Naive thymus-derived CD4-positive, alpha-beta T cell (primary cell): ENCODE measurements at regions not wholly inside any gene's neighbourhood (a gene's known extent, or its start where the extent isn't known, plus 50 kb on each side); places are given as distances from the start of the nearest gene placed in this dataset.

Experiments
- ATAC-seq: fragments of 150-1000 bp; cut with Tn5 transposase; 2 replicates; pipeline ENCODE4 v1.10.0; 2021; ENCODE audit warnings: mild to moderate bottlenecking, moderate library complexity
- CTCF ChIA-PET: fragments of 350-600 bp; sonication (Branson Sonifier 250); formaldehyde crosslinking; loops from one replicate; lab custom pipeline; 2021; ENCODE audit warnings: antibody characterized with exemption; lab: Charles Lee
- POLR2A ChIA-PET: fragments of 350-600 bp; sonication (Branson Sonifier 250); formaldehyde crosslinking; loops from one replicate; lab custom pipeline; 2021; ENCODE audit warnings: antibody characterized with exemption, inconsistent platforms; lab: Charles Lee
- DNase-seq, 9 donors: peaks; one replicate each; pipeline versions ENCODE4 v3.0.0 to v3.0.0-alpha.2; 2020 to 2022; ENCODE audit warnings: mixed read lengths in 1 of 9
- H3K27ac ChIP-seq: one replicate; pipeline ENCODE4 v1.7.0; 2013; ENCODE audit warnings: mild to moderate bottlenecking, low read depth, low read length, moderate library complexity
- H3K27me3 ChIP-seq, 2 donors: one replicate each; pipeline ENCODE4 v1.7.0; 2013; ENCODE audit warnings: low read length in 2 of 2, mild to moderate bottlenecking in 2 of 2, moderate library complexity in 2 of 2; ENCODE audit not compliant: control insufficient read depth in 2 of 2, insufficient read depth in 2 of 2
- H3K36me3 ChIP-seq, 3 experiments: 1 replicate in 2 of 3; 2 replicates in 1 of 3; pipeline ENCODE4 v1.7.0; 2013; ENCODE audit warnings: low read length in 3 of 3, mild to moderate bottlenecking in 3 of 3, moderate library complexity in 1 of 3; ENCODE audit not compliant: insufficient read depth in 3 of 3, control insufficient read depth in 2 of 3
- H3K4me1 ChIP-seq, 2 donors: one replicate each; pipeline ENCODE4 v1.7.0; 2013; ENCODE audit warnings: low read length in 2 of 2, mild to moderate bottlenecking in 2 of 2, moderate library complexity in 1 of 2; ENCODE audit not compliant: control insufficient read depth in 2 of 2, insufficient read depth in 2 of 2
- H3K4me3 ChIP-seq: 2 replicates; pipeline ENCODE4 v1.7.0; 2013; ENCODE audit warnings: mild to moderate bottlenecking, low read length
- H3K9me3 ChIP-seq, 3 experiments: 1 replicate in 2 of 3; 2 replicates in 1 of 3; pipeline ENCODE4 v1.7.0; 2013; ENCODE audit warnings: low read length in 3 of 3; ENCODE audit not compliant: control insufficient read depth in 2 of 3
- H3K27ac Mint-ChIP-seq, 9 donors: one replicate each; pipeline ENCODE4 v1.8.0; 2020 to 2022; ENCODE audit warnings: mixed read lengths in 9 of 9, mild to moderate bottlenecking in 8 of 9, moderate library complexity in 5 of 9, inconsistent platforms in 2 of 9
- H3K27me3 Mint-ChIP-seq, 5 donors: one replicate each; pipeline ENCODE4 v1.8.0; 2021 to 2022; ENCODE audit warnings: mixed read lengths in 5 of 5, mild to moderate bottlenecking in 1 of 5
- H3K36me3 Mint-ChIP-seq, 5 donors: one replicate each; pipeline ENCODE4 v1.8.0; 2020 to 2022; ENCODE audit warnings: mixed read lengths in 5 of 5, mild to moderate bottlenecking in 3 of 5, inconsistent platforms in 1 of 5
- H3K4me1 Mint-ChIP-seq, 7 donors: one replicate each; pipeline ENCODE4 v1.8.0; 2020 to 2022; ENCODE audit warnings: mixed read lengths in 7 of 7, mild to moderate bottlenecking in 3 of 7, inconsistent platforms in 1 of 7
- H3K4me3 Mint-ChIP-seq, 10 donors: one replicate each; pipeline ENCODE4 v1.8.0; 2020 to 2022; ENCODE audit warnings: mild to moderate bottlenecking in 10 of 10, mixed read lengths in 10 of 10, moderate library complexity in 6 of 10, inconsistent platforms in 2 of 10
- H3K9me3 Mint-ChIP-seq, 11 donors: one replicate each; pipeline ENCODE4 v1.8.0; 2020 to 2022; ENCODE audit warnings: mixed read lengths in 11 of 11, mild to moderate bottlenecking in 4 of 11, inconsistent platforms in 1 of 11, moderate library complexity in 1 of 11
- intact Hi-C, 2 donors: fragments of 100-400 bp; cut with micrococcal nuclease; formaldehyde crosslinking; loops; one replicate each; pipeline ENCODE4 v1.15.1; 2023

DNA sequence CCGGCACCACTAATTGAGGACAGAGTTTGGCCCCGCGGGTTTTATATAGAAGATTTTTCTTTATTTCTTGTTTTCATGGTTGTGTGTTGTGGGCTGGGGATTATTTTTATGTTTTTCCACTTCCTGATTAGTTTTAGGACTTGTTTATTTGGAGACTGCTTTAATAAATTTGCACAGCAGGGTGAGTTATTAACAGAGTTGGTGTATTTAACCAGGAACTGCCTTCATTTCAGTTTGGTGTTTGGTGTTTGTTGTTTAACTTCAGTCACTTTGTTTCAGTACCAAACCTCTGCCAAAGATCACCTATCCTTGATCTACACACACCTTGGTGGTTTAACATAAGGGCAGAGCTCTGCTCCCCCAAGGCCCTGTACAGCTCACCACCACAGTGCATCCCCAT lies 103.5 kb upstream of the LMO4 start:
- H3K4me3 Mint-ChIP-seq = no peak overlapping the region
- ChIA-PET CTCF (no interaction called here), POLR2A (no interaction called here)
- DNase-seq (no peak), ATAC-seq (no peak)
- H3K36me3 Mint-ChIP-seq = no peaks in the 10 kb centered on the region
- Histone ChIP-seq H3K9me3 (no peaks in the 10 kb centered on the region), H3K4me3 (no peak overlapping the region), H3K36me3 (no peaks in the 10 kb centered on the region), H3K27me3 (no peaks in the 10 kb centered on the region), H3K4me1 (no peaks in the 10 kb centered on the region), H3K27ac (no peak overlapping the region)
- intact Hi-C loops = no loop called here
- peaks cover 0 to 4% (median 0%) of the 10 kb centered on the region in 7 donors for H3K4me1 Mint-ChIP-seq
- H3K9me3 Mint-ChIP-seq = peaks cover 0 to 6% (median 0%) of the 10 kb centered on the region in 11 donors
- H3K27me3 Mint-ChIP-seq = peaks cover 0 to 7% (median 5%) of the 10 kb centered on the region in 5 donors
- H3K27ac Mint-ChIP-seq = no peak overlapping the region

DNA sequence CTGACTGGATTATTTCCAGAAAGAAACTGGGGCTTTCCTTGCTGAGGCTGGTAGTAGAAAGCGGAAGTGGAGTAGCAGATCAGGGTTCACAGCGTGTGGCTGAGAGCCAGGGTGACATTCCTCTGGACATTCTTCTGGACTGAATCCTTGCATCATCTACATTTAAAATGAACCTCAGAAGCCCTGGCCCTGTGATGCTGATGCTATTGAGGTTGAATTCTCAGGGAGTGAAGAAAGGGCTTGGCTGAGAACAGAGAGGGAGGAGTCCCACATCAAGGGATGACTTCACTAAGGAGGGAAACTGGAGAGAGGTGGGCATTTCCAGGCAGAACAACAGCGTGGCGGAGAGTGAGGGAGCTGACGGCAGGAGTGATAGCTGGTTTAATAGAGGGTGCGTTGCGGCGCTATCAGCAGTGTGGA lies 102.3 kb upstream of the LMO4 start:
- POLR2A ChIA-PET = no interaction called here
- Mint-ChIP-seq H3K4me3 (no peak overlapping the region), H3K27ac (no peak overlapping the region), H3K36me3 (no peaks in the 10 kb centered on the region), H3K4me1 (peaks cover 0 to 4% (median 0%) of the 10 kb centered on the region in 7 donors), H3K27me3 (peaks cover 0 to 6% (median 5%) of the 10 kb centered on the region in 5 donors), H3K9me3 (peaks cover 0 to 6% (median 0%) of the 10 kb centered on the region in 11 donors)
- Histone ChIP-seq H3K4me1 (no peaks in the 10 kb centered on the region), H3K9me3 (no peaks in the 10 kb centered on the region), H3K36me3 (no peaks in the 10 kb centered on the region), H3K27ac (no peak overlapping the region), H3K27me3 (no peaks in the 10 kb centered on the region), H3K4me3 (no peak overlapping the region)
- intact Hi-C loops = no loop called here
- CTCF ChIA-PET = no interaction called here
- DNase-seq (no peak), ATAC-seq (peak; percentile 31)

DNA sequence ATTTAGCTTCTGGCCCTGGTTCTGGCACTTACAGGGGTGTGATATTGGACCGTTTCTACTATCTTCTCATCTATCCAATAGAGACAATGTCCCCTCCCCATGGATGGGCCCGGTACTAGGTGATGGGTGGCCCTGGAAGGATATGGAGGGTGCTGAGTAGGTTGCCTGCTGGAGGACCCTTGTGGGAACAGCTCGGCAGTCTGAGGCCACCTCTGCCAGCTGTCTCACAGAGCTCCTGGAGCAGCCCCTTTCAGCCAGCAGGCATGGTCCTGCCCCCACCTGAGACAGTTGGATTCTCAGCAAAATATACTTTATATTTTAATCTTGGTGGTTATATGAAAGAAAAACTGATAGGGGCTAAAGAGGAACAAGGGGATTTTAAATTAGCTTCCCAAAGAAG lies 101.0 kb upstream of the LMO4 start:
- Mint-ChIP-seq H3K27me3 (peaks cover 0 to 6% (median 0%) of the 10 kb centered on the region in 5 donors), H3K4me1 (peaks cover 0 to 4% (median 0%) of the 10 kb centered on the region in 7 donors), H3K36me3 (no peaks in the 10 kb centered on the region), H3K4me3 (no peak overlapping the region), H3K9me3 (peaks cover 0 to 6% (median 0%) of the 10 kb centered on the region in 11 donors), H3K27ac (no peak overlapping the region)
- H3K4me3 ChIP-seq = no peak overlapping the region
- H3K27ac ChIP-seq = no peak overlapping the region
- ChIA-PET POLR2A (no interaction called here), CTCF (no interaction called here)
- H3K4me1 ChIP-seq = no peaks in the 10 kb centered on the region
- intact Hi-C loops = no loop called here
- no peaks in the 10 kb centered on the region for H3K27me3 ChIP-seq
- DNase-seq = no peak
- no peaks in the 10 kb centered on the region for H3K36me3 ChIP-seq
- H3K9me3 ChIP-seq = no peaks in the 10 kb centered on the region
- no peak for ATAC-seq

DNA sequence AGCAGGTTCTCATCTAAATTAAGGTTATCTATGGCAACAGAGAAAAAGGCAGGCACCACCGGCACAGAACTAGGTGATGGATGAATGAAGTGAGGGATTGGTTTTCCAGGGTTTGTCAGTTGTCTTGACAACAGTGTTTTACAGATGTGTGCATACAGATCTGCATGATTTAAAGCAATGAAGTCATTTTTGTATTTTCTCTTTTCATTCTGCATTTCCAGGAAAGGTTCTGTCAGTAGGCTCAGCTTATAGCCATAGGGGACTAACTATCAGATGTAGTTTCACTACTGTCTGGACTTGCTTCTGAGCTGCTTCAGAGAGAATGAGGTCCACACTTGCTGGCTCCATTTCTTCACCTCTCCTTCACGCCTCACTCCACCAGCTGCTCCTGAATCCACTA lies 98.2 kb upstream of the LMO4 start:
- no peak overlapping the region for H3K27ac Mint-ChIP-seq
- H3K4me1 Mint-ChIP-seq = peaks cover 0 to 4% (median 0%) of the 10 kb centered on the region in 7 donors
- CTCF ChIA-PET = no interaction called here

DNA sequence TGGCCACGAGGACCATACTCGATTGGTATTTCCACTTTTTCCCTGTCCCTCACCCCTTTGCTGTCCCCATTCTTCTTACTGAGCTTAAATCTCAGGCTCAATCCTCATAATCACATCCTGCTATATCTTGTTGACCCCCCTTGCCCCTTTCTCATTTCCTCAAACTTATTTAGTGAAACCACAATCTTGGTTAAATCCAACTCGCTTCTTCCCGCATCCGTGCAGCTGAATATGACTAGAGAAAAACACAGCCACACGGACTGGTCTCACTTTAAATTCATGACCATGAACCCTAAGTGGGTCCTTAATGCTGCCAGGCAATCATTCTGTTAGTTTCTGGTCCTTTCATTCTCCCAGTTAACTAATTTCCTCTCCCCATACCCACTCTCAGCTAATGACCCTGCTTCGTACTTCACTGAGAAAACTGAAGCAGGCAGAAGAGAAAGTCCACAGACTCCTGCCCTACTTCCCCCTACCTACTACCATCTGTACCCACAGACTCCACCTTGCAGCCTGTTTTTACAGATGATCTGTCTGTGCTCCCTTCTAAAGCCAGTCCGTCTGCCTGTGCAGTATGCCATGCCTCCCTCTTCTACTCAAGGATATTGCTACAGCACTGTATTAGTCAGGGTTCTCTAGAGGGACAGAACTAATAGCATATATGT lies 96.8 kb upstream of the LMO4 start:
- Mint-ChIP-seq H3K36me3 (no peaks in the 10 kb centered on the region), H3K27me3 (peaks cover 0 to 11% (median 3%) of the 10 kb centered on the region in 5 donors), H3K4me3 (no peak overlapping the region), H3K4me1 (peaks cover 0 to 2% (median 0%) of the 10 kb centered on the region in 7 donors), H3K27ac (no peak overlapping the region), H3K9me3 (no peaks in the 10 kb centered on the region)
- CTCF ChIA-PET = interaction anchor here (0.6 kb wide), 1 partner anchor 74 kb away, joined by 3 read pairs; no protein-coding TSS in a partner anchor
- H3K27me3 ChIP-seq = no peaks in the 10 kb centered on the region
- intact Hi-C loops = no loop called here
- H3K36me3 ChIP-seq = no peaks in the 10 kb centered on the region
- no peak overlapping the region for H3K27ac ChIP-seq
- POLR2A ChIA-PET = no interaction called here
- ATAC-seq = peak; percentile 53
- H3K9me3 ChIP-seq = no peaks in the 10 kb centered on the region
- H3K4me3 ChIP-seq = no peak overlapping the region
- H3K4me1 ChIP-seq = no peaks in the 10 kb centered on the region
- DNase-seq = no peak

More for the DNA sequence above, 98.2 kb upstream of the LMO4 start:
- no peak overlapping the region for H3K27ac ChIP-seq
- no peaks in the 10 kb centered on the region for H3K36me3 Mint-ChIP-seq
- H3K4me1 ChIP-seq = no peaks in the 10 kb centered on the region
- POLR2A ChIA-PET = no interaction called here
- no peaks in the 10 kb centered on the region for H3K9me3 Mint-ChIP-seq
- DNase-seq (no peak), ATAC-seq (no peak)
- H3K4me3 Mint-ChIP-seq = no peak overlapping the region
- H3K27me3 Mint-ChIP-seq = peaks cover 0 to 6% (median 3%) of the 10 kb centered on the region in 5 donors
- no peak overlapping the region for H3K4me3 ChIP-seq
- intact Hi-C loops = no loop called here
- H3K36me3 ChIP-seq = no peaks in the 10 kb centered on the region
- H3K27me3 ChIP-seq = no peaks in the 10 kb centered on the region
- no peaks in the 10 kb centered on the region for H3K9me3 ChIP-seq

DNA sequence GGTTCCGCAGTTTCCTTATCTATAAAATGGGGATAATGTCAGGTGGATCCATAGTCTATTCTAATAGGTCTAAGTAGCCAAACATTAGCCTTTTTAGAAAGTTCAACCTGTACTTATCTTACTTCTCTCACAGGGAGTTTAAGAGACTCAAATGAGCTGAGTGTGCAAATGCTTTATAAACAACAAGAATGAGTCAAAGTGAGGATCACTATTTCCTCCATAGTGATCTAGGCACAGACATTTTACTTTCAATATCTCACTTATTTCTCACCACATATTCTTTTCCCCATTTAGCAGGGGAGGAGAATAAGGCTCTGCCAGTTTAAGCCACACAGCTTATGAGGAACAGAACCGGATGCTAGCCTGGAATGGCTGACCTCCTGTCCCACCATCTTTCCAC lies 92.1 kb upstream of the LMO4 start:
- Histone ChIP-seq H3K4me3 (no peak overlapping the region), H3K4me1 (no peaks in the 10 kb centered on the region), H3K27ac (no peak overlapping the region), H3K27me3 (no peaks in the 10 kb centered on the region), H3K9me3 (no peaks in the 10 kb centered on the region), H3K36me3 (no peaks in the 10 kb centered on the region)
- intact Hi-C loops = no loop called here
- POLR2A ChIA-PET = no interaction called here
- peaks cover 0 to 6% (median 0%) of the 10 kb centered on the region in 11 donors for H3K9me3 Mint-ChIP-seq
- ATAC-seq = no peak
- no peak overlapping the region for H3K4me3 Mint-ChIP-seq
- no peak overlapping the region for H3K27ac Mint-ChIP-seq
- H3K4me1 Mint-ChIP-seq = peaks cover 0 to 2% (median 0%) of the 10 kb centered on the region in 7 donors
- H3K27me3 Mint-ChIP-seq = peaks cover 5 to 13% (median 12%) of the 10 kb centered on the region in 5 donors
- DNase-seq = no peak
- H3K36me3 Mint-ChIP-seq = no peaks in the 10 kb centered on the region
- CTCF ChIA-PET = no interaction called here

DNA sequence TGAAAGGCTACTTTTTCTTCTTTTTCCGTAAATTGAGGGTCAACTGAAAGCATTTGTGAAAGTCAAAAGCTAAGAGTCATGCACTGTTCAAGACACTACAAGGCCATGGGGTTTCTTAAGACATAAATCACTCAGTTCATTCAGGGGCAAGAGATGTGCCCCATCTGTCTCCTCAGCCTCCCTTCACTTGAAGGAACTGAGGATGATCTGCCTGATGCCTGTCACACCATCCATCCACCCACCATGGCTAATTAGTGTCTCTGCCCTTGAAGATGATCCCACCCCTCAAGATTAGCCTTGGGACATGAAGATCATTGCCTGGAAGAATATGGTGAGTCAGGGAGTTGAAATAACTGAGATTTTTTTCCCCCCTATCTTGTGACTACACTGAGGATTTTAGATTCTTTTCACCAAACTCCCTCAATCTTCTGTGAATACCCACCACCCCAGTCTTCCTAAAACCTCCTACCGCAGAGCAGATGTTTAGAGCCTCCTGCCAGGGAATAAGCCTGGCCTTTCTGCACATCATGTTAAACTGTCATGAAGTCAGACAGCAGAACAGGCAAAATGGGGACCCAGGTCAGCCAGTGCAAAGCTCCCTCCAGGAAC lies 88.6 kb upstream of the LMO4 start:
- no peak overlapping the region for H3K4me3 Mint-ChIP-seq
- no peak for DNase-seq
- Histone ChIP-seq H3K9me3 (no peaks in the 10 kb centered on the region), H3K27ac (no peak overlapping the region), H3K4me1 (no peaks in the 10 kb centered on the region), H3K36me3 (no peaks in the 10 kb centered on the region), H3K27me3 (no peaks in the 10 kb centered on the region), H3K4me3 (no peak overlapping the region)
- peaks cover 0 to 2% (median 0%) of the 10 kb centered on the region in 7 donors for H3K4me1 Mint-ChIP-seq
- POLR2A ChIA-PET = no interaction called here
- H3K9me3 Mint-ChIP-seq = peaks cover 0 to 6% (median 0%) of the 10 kb centered on the region in 11 donors
- no peaks in the 10 kb centered on the region for H3K36me3 Mint-ChIP-seq
- H3K27ac Mint-ChIP-seq = no peak overlapping the region
- ATAC-seq = no peak
- CTCF ChIA-PET = no interaction called here
- peaks cover 5 to 20% (median 10%) of the 10 kb centered on the region in 5 donors for H3K27me3 Mint-ChIP-seq
- intact Hi-C loops = no loop called here
